IMR-90 (cell line): ENCODE measurements at regions not wholly inside any gene's neighbourhood (a gene's known extent, or its start where the extent isn't known, plus 50 kb on each side); places are given as distances from the start of the nearest gene placed in this dataset.

ENCODE experiments used
- BHLHE40 ChIP-seq: fragments of 150-350 bp; IDR thresholded peaks from 2 replicates; pipeline ENCODE4 v1.6.1; 2016; ENCODE audit warnings: mild to moderate bottlenecking, low read depth, low read length
- CEBPB ChIP-seq: IDR thresholded peaks from 2 replicates; pipeline ENCODE4 v1.6.1; 2012; ENCODE audit warnings: low read depth, low read length, improper control_type of control experiment
- MAZ ChIP-seq: IDR thresholded peaks from 2 replicates; pipeline ENCODE4 v1.6.1; 2012; ENCODE audit warnings: low read depth, mild to moderate bottlenecking, low read length, improper control_type of control experiment, moderate library complexity, borderline replicate concordance
- TF ChIP-seq, protein P1 (sequence below): fragments of 150-350 bp; IDR thresholded peaks from 2 replicates; pipeline ENCODE4 v1.6.1; 2016; ENCODE audit warnings: low read depth, mild to moderate bottlenecking, low read length, moderate library complexity, borderline replicate concordance

DNA sequence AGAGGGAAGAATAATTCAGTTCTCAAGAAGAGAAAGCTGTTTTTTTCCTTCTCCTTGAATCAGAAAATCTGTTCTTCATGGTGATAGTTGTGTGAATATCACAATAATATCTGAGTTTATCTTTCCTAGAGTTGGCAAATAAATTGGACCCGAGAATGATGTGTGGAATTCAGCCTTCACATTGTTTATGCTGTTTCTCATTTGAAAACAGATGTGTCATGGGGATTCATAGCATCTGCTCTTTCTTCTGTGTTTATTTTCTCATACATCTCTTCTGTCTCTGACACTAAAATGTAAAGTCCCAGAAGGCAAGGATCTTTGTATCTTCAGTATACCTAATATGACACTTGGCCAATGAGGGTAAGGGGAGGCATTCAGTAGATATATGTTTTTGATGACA, 103.6 kb upstream of the SGK1 start (continued):
- TF ChIP-seq, protein P1, sequence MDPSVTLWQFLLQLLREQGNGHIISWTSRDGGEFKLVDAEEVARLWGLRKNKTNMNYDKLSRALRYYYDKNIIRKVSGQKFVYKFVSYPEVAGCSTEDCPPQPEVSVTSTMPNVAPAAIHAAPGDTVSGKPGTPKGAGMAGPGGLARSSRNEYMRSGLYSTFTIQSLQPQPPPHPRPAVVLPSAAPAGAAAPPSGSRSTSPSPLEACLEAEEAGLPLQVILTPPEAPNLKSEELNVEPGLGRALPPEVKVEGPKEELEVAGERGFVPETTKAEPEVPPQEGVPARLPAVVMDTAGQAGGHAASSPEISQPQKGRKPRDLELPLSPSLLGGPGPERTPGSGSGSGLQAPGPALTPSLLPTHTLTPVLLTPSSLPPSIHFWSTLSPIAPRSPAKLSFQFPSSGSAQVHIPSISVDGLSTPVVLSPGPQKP: no peak
- no peak for TF ChIP-seq MAZ
- no peak for TF ChIP-seq BHLHE40
- TF ChIP-seq CEBPB: no peak
